Skeletal muscle cell (primary cell): ENCODE measurements at regions not wholly inside any gene's neighbourhood (a gene's known extent, or its start where the extent isn't known, plus 50 kb on each side); places are given as distances from the start of the nearest gene placed in this dataset.

Experiments
- DNase-seq: peaks from one replicate; pipeline ENCODE4 v3.0.0-alpha.2; 2010; ENCODE audit warnings: low read depth
- H3K4me3 ChIP-seq: 2 replicates; pipeline ENCODE4 v1.5.1; 2011; ENCODE audit warnings: low read depth, mild to moderate bottlenecking, control low read depth, low read length, moderate library complexity

- H3K4me3 ChIP-seq = no peak overlapping the region
- DNase-seq = no peak
Measured at GRCh38 chr1:215501496-215501895, 65.6 kb upstream of the KCTD3 start.

- H3K4me3 ChIP-seq = no peak overlapping the region
- DNase-seq = no peak
Measured at GRCh38 chr1:215502081-215502480, 65.0 kb upstream of the KCTD3 start.

- DNase-seq = no peak
- H3K4me3 ChIP-seq = no peak overlapping the region
Measured at GRCh38 chr1:215507119-215507518, 60.0 kb upstream of the KCTD3 start.

- H3K4me3 ChIP-seq = no peak overlapping the region
- DNase-seq = no peak
Measured at GRCh38 chr1:215508311-215508710, 58.8 kb upstream of the KCTD3 start.
